Heart left ventricle (tissue), 16 donors: ENCODE measurements at regions not wholly inside any gene's neighbourhood (a gene's known extent, or its start where the extent isn't known, plus 50 kb on each side); places are given as distances from the start of the nearest gene placed in this dataset.

Experiments used
- ATAC-seq, 4 donors: fragments of 200-7000 bp; cut with Tn5 transposase; one replicate each; pipeline ENCODE4 v1.9.1; 2020 to 2022; ENCODE audit warnings: moderate library complexity in 4 of 4, mild to moderate bottlenecking in 3 of 4, moderate number of reproducible peaks in 1 of 4
- DNase-seq, 5 donors: peaks; one replicate each; pipeline ENCODE4 v3.0.0-alpha.2; 2020
- H3K27ac ChIP-seq, 12 donors: fragments of 200-600 bp; sonication (generic) in 4 of 12; one replicate each; pipeline versions ENCODE4 v1.5.0 to v1.8.0; 2016 to 2022; ENCODE audit warnings: mild to moderate bottlenecking in 2 of 12
- H3K27me3 ChIP-seq, 9 donors: fragments of 200-600 bp; sonication (generic) in 2 of 9; one replicate each; pipeline versions ENCODE4 v1.5.1 to v1.8.0; 2016 to 2022; ENCODE audit warnings: mild to moderate bottlenecking in 3 of 9
- H3K36me3 ChIP-seq, 9 donors: fragments of 200-600 bp; sonication (generic) in 2 of 9; one replicate each; pipeline versions ENCODE4 v1.5.0 to v1.8.0; 2018 to 2022; ENCODE audit warnings: mild to moderate bottlenecking in 2 of 9
- H3K4me1 ChIP-seq, 12 donors: fragments of 200-600 bp; sonication (generic) in 4 of 12; one replicate each; pipeline versions ENCODE4 v1.5.0 to v1.8.0; 2016 to 2022; ENCODE audit warnings: mild to moderate bottlenecking in 3 of 12
- H3K4me3 ChIP-seq, 12 donors: fragments of 200-600 bp; sonication (generic) in 4 of 12; one replicate each; pipeline versions ENCODE4 v1.5.0 to v1.8.0; 2017 to 2022; ENCODE audit warnings: mild to moderate bottlenecking in 9 of 12, moderate library complexity in 4 of 12
- H3K9me3 ChIP-seq, 12 donors: fragments of 200-600 bp; sonication (generic) in 4 of 12; one replicate each; pipeline versions ENCODE4 v1.5.0 to v1.8.0; 2016 to 2022; ENCODE audit warnings: mild to moderate bottlenecking in 1 of 12
- POLR2A ChIP-seq, 2 donors: fragments of 450-650 bp; IDR thresholded peaks; one replicate each; pipeline ENCODE4 v1.6.1; 2017; ENCODE audit warnings: antibody characterized with exemption in 2 of 2, mild to moderate bottlenecking in 2 of 2, moderate library complexity in 2 of 2
- WGBS, 4 donors: extraction: QIAGEN DNeasy Blood & Tissue Kit in 2 of 4; methylation state at CpG; one replicate each; pipeline versions ENCODE4 v1.1.5 to v1.1.7; 2013 to 2018; 5-methylcytosine and 5-hydroxymethylcytosine counted together
- intact Hi-C, 10 donors: fragments of 100-400 bp; cut with DNase I; formaldehyde crosslinking; loops; one replicate each; pipeline versions ENCODE4 v1.11.1 to v1.14.2; 2022
- TF ChIP-seq, protein P1 (sequence below), 12 donors: fragments of 200-600 bp; sonication (generic) in 4 of 12; IDR thresholded peaks; one replicate each; pipeline versions ENCODE4 v1.5.0 to v1.8.0; 2018 to 2022; ENCODE audit warnings: antibody characterized with exemption in 12 of 12, mild to moderate bottlenecking in 5 of 12
- donor health status: ischemic (EF 13 %, LVEDD 7.1; RV severe dilation, severe dysfunction).
- donor health status: healthy with polysubstance abuse.
- donor health status: DM: no; HTN: yes; CAD: no.
- donor health status: DM: no; HTN: no; CAD: no.
- donor health status: ischemic (EF 25% LVEDD 6.9; RV normal size, moderate dysfunction).
- donor health status: ischemic (EF 25% LVEDD 5.7; RV mildly dilated, moderate dysfunction).
- donor health status: healthy.
- donor health status: DM: yes; HTN: yes; CAD: no.
- donor health status: ischemic (EF 35%, LVEDD 5.7; RV mildly dilated, moderate dysfunction).
- donor health status: nonischemic (EF 11% LVEDD 7.7; RV severe dilation, severe dysfunction).
- donor health status: DM: yes; HTN: yes; CAD: no.
- donor health status: PGD.
- donor health status: ischemic (EF 29% LVEDD 5.4; RV normal size, mild dysfunction).
- donor health status: nonischemic (EF 23%, LVEDD 6.1; RV moderate dilation, normal function).

DNA sequence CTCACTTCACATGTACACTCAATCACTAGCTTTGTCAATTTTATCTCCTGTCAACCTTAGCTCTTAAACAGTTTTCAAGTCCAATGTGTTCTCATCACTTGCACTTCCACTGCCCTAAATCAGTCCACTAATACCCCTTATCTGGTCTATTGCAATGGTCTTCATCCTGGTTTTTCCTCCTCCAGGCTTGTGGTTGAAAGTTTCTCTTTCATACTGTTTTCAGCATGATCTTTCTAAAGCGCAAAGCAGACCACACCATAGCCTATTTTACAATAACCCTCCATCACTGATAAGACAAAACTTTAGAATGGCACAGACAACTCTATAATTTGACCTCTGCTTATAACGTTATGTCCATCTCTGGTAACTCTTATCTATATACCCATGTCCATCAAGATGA, 62.0 kb upstream of the DDHD1 start:
- Histone ChIP-seq H3K27ac (no peak overlapping the region), H3K27me3 (no peaks in the 10 kb centered on the region), H3K4me1 (peaks cover 0 to 10% (median 4%) of the 10 kb centered on the region in 12 donors), H3K9me3 (no peaks in the 10 kb centered on the region), H3K4me3 (no peak overlapping the region), H3K36me3 (no peaks in the 10 kb centered on the region)
- 65 to 77% (median 70%) methylated on average over 2 of the region's 2 CpGs for WGBS, 4 donors
- intact Hi-C loops, result loop anchor here in 1 of 10 donors (10.0 kb wide), 1 partner anchor 70 kb away; no protein-coding TSS in a partner anchor
- DNase-seq (no peak), ATAC-seq (no peak)
- TF ChIP-seq, protein P1, sequence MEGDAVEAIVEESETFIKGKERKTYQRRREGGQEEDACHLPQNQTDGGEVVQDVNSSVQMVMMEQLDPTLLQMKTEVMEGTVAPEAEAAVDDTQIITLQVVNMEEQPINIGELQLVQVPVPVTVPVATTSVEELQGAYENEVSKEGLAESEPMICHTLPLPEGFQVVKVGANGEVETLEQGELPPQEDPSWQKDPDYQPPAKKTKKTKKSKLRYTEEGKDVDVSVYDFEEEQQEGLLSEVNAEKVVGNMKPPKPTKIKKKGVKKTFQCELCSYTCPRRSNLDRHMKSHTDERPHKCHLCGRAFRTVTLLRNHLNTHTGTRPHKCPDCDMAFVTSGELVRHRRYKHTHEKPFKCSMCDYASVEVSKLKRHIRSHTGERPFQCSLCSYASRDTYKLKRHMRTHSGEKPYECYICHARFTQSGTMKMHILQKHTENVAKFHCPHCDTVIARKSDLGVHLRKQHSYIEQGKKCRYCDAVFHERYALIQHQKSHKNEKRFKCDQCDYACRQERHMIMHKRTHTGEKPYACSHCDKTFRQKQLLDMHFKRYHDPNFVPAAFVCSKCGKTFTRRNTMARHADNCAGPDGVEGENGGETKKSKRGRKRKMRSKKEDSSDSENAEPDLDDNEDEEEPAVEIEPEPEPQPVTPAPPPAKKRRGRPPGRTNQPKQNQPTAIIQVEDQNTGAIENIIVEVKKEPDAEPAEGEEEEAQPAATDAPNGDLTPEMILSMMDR (IDR thresholded peaks at IDR 0.05), result no peak
- no peak for TF ChIP-seq POLR2A (IDR thresholded peaks at IDR 0.05)

DNA sequence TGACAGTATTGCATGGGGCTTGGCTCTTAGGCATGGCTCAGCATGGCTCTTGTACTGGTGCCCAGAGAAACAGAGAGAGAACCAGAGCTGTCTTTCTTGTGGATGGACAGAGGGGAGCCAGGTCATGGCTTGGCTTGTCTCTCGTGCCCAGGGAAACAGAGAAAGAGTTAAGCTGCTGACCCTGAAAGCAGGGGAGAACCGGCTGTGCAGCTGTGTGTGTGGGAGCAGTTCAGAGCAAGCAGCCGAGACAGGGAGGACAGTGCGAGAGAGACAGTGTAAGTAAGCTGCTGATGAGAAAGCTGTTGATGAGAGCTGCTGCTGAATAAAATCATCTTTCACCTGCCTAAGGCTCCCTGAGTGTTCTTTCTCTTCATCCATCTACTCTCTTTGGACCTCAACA, 61.3 kb upstream of the DDHD1 start:
- ATAC-seq, result no peak
- no peak for TF ChIP-seq POLR2A (IDR thresholded peaks at IDR 0.05)
- TF ChIP-seq, protein P1 (IDR thresholded peaks at IDR 0.05), result no peak
- 63 to 70% (median 68%) methylated on average over 4 of the region's 4 CpGs for WGBS, 4 donors

DNA sequence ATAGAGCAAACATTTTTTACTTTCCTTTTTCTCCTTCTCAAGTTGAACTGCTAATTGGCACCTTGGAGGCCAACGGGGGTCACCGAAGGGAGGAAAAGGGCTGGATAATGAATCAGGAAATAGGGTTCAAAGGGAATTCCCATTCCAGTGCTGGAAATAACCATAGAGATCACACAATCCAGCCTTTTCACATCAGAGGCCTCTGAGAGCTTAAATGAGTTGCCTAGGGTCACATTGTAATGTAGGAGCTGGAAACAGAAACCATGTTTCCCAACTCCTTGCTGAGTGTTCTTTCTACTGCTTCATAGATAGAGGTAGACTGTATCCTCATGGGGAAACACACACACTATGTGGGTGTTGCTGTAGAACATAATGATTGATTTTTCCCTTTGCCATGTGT, 60.6 kb upstream of the DDHD1 start:
- H3K4me1 ChIP-seq, result peaks cover 0 to 10% (median 4%) of the 10 kb centered on the region in 12 donors
- intact Hi-C loops, result loop anchor here in 1 of 10 donors (10.0 kb wide), 1 partner anchor 71 kb away; no protein-coding TSS in a partner anchor
- no peak for ATAC-seq
- H3K27me3 ChIP-seq, result no peaks in the 10 kb centered on the region
- no peaks in the 10 kb centered on the region for H3K36me3 ChIP-seq
- 52 to 70% (median 63%) methylated on average over 2 of the region's 2 CpGs for WGBS, 4 donors
- H3K27ac ChIP-seq, result no peak overlapping the region
- no peak overlapping the region for H3K4me3 ChIP-seq
- no peaks in the 10 kb centered on the region for H3K9me3 ChIP-seq
- no peak for TF ChIP-seq POLR2A (IDR thresholded peaks at IDR 0.05)
- TF ChIP-seq, protein P1 (IDR thresholded peaks at IDR 0.05), result no peak
- no peak for DNase-seq

More for the DNA sequence above, 61.3 kb upstream of the DDHD1 start:
- peaks cover 0 to 10% (median 4%) of the 10 kb centered on the region in 12 donors for H3K4me1 ChIP-seq
- H3K9me3 ChIP-seq, result no peaks in the 10 kb centered on the region
- no peaks in the 10 kb centered on the region for H3K27me3 ChIP-seq
- no peak overlapping the region for H3K27ac ChIP-seq
- no peaks in the 10 kb centered on the region for H3K36me3 ChIP-seq
- intact Hi-C loops, result loop anchor here in 1 of 10 donors (10.0 kb wide), 1 partner anchor 70 kb away; no protein-coding TSS in a partner anchor
- H3K4me3 ChIP-seq, result no peak overlapping the region
- DNase-seq, result no peak

DNA sequence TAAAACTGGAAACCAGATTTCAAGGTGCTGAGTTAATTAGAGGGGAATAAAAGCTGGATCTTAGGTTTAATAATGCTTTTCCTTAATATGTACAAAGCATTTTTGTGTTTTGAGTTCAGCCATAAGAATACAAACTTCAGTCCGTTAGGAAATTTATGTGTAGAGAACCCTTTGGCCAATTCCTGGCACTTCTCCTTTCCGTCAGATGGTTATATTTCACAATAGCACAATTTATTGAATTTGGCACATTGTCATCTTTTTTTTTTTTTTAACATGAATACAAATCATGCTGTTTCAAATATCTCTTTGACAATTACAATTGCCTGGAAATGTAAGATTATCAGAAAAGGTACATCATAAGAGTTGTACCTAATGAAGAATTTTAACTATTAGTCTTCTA, 56.2 kb upstream of the DDHD1 start:
- Histone ChIP-seq H3K36me3 (no peaks in the 10 kb centered on the region), H3K4me3 (no peak overlapping the region), H3K27ac (no peak overlapping the region), H3K9me3 (peaks cover 0 to 8% (median 0%) of the 10 kb centered on the region in 12 donors), H3K4me1 (peaks cover 0 to 3% (median 0%) of the 10 kb centered on the region in 12 donors), H3K27me3 (no peaks in the 10 kb centered on the region)
- 25 to 51% (median 38%) methylated on average over 2 of the region's 2 CpGs for WGBS, 4 donors
- no peak for ATAC-seq
- no peak for DNase-seq
- TF ChIP-seq, protein P1 (IDR thresholded peaks at IDR 0.05), result no peak
- no peak for TF ChIP-seq POLR2A (IDR thresholded peaks at IDR 0.05)
- intact Hi-C loops, result no loop called here
